Ovary (tissue), 7 donors: ENCODE measurements at regions not wholly inside any gene's neighbourhood (a gene's known extent, or its start where the extent isn't known, plus 50 kb on each side); places are given as distances from the start of the nearest gene placed in this dataset.

Experiments
- DNase-seq, 5 donors: peaks; one replicate each; pipeline ENCODE4 v3.0.0-alpha.2; 2019 to 2020
- H3K27ac ChIP-seq, 2 donors: fragments of 200-600 bp; one replicate each; pipeline versions ENCODE4 v1.5.1 to v1.8.0; 2019 to 2022
- H3K27me3 ChIP-seq: fragments of 200-600 bp; one replicate; pipeline ENCODE4 v1.8.0; 2022
- H3K36me3 ChIP-seq: fragments of 200-600 bp; sonication (generic); one replicate; pipeline ENCODE4 v1.5.1; 2019
- H3K4me1 ChIP-seq: one replicate; pipeline ENCODE4 v1.8.1; 2013; ENCODE audit warnings: mild to moderate bottlenecking, moderate library complexity; ENCODE audit not compliant: insufficient read depth
- H3K4me3 ChIP-seq: fragments of 200-600 bp; sonication (generic); one replicate; pipeline ENCODE4 v1.5.1; 2017
- H3K9me3 ChIP-seq, 2 donors: fragments of 200-600 bp in 1 of 2; sonication (generic) in 1 of 2; one replicate each; pipeline versions ENCODE4 v1.5.1 to v1.8.1; 2013 to 2019; ENCODE audit warnings: mild to moderate bottlenecking in 1 of 2, moderate library complexity in 1 of 2
- CTCF ChIP-seq, 3 donors: fragments of 450-650 bp in 2 of 3; fragments of 200-600 bp in 1 of 3; IDR thresholded peaks; one replicate each; pipeline versions ENCODE4 v1.5.1 to v1.8.0; 2016 to 2022; ENCODE audit warnings: antibody characterized with exemption in 3 of 3, mild to moderate bottlenecking in 1 of 3
- EP300 ChIP-seq: sonication (generic); formaldehyde crosslinking; IDR thresholded peaks from one replicate; pipeline ENCODE4 v1.6.1; 2017; ENCODE audit warnings: antibody characterized with exemption
- POLR2A ChIP-seq: fragments of 450-650 bp; IDR thresholded peaks from one replicate; pipeline ENCODE4 v1.6.1; 2017; ENCODE audit warnings: antibody characterized with exemption, mild to moderate bottlenecking, moderate library complexity
- WGBS, 3 donors: extraction: QIAGEN DNeasy Blood & Tissue Kit in 1 of 3; methylation state at CpG; one replicate each; pipeline versions ENCODE4 v1.1.5 to v1.1.7; 2013 to 2017; 5-methylcytosine and 5-hydroxymethylcytosine counted together
- intact Hi-C, 4 donors: fragments of 100-400 bp; cut with DNase I; formaldehyde crosslinking; loops; one replicate each; pipeline versions ENCODE4 v1.11.0 to v1.15.1; 2022 to 2023
- donor health status: DM: no; HTN: no; CAD: no; lungs with moderate emphysema.
- donor health status: DM: no; HTN: no; CAD: no.
- donor health status: Bipolar disorder and iron deficiency.
- donor health status: DM: no; HTN: no; CAD: no.
- donor health status: DM: yes; HTN: yes; CAD: no.

GRCh38 chr6:165845493-165845892, 182.5 kb upstream of the PDE10A start:
- Histone ChIP-seq H3K4me3 (peak overlapping the region; percentile 21), H3K36me3 (no peaks in the 10 kb centered on the region), H3K4me1 (peaks cover 5% of the 10 kb centered on the region), H3K9me3 (no peaks in the 10 kb centered on the region), H3K27ac (no peak overlapping the region), H3K27me3 (no peaks in the 10 kb centered on the region)
- no peak for TF ChIP-seq POLR2A
- TF ChIP-seq CTCF (IDR thresholded peaks at IDR 0.05) = no peak
- no peak for TF ChIP-seq EP300
- no peak for DNase-seq
- intact Hi-C loops = no loop called here
- WGBS, 3 donors = 34 to 74% (median 62%) methylated on average over 3 of the region's 3 CpGs

- H3K27ac ChIP-seq = no peak overlapping the region
- no peak overlapping the region for H3K4me3 ChIP-seq
- H3K36me3 ChIP-seq = no peaks in the 10 kb centered on the region
- WGBS, 3 donors = 67 to 84% (median 83%) methylated on average over 4 of the region's 4 CpGs
- no peak for DNase-seq
- TF ChIP-seq EP300 (no peak), CTCF (IDR thresholded peaks at IDR 0.05) (no peak), POLR2A (no peak)
- H3K4me1 ChIP-seq = peaks cover 5% of the 10 kb centered on the region
- intact Hi-C loops = no loop called here
- H3K27me3 ChIP-seq = no peaks in the 10 kb centered on the region
- no peaks in the 10 kb centered on the region for H3K9me3 ChIP-seq
Observed at GRCh38 chr6:165844801-165845364, 181.8 kb upstream of the PDE10A start.

- Histone ChIP-seq H3K9me3 (no peaks in the 10 kb centered on the region), H3K4me3 (no peak overlapping the region), H3K36me3 (no peaks in the 10 kb centered on the region), H3K4me1 (peaks cover 5% of the 10 kb centered on the region), H3K27ac (no peak overlapping the region), H3K27me3 (no peaks in the 10 kb centered on the region)
- intact Hi-C loops = no loop called here
- 81 to 90% (median 84%) methylated on average over 5 of the region's 5 CpGs for WGBS, 3 donors
- no peak for DNase-seq
- no peak for TF ChIP-seq POLR2A
- no peak for TF ChIP-seq EP300
- no peak for TF ChIP-seq CTCF (IDR thresholded peaks at IDR 0.05)
Observed at GRCh38 chr6:165844232-165844631, 181.2 kb upstream of the PDE10A start.

- H3K27ac ChIP-seq = no peak overlapping the region
- 94 to 95% (median 95%) methylated on average over 11 of the region's 11 CpGs for WGBS, 3 donors
- no peaks in the 10 kb centered on the region for H3K36me3 ChIP-seq
- peaks cover 5% of the 10 kb centered on the region for H3K4me1 ChIP-seq
- TF ChIP-seq EP300 = no peak
- TF ChIP-seq POLR2A = no peak
- TF ChIP-seq CTCF (IDR thresholded peaks at IDR 0.05) = no peak
- H3K9me3 ChIP-seq = no peaks in the 10 kb centered on the region
- intact Hi-C loops = no loop called here
- H3K4me3 ChIP-seq = no peak overlapping the region
- H3K27me3 ChIP-seq = no peaks in the 10 kb centered on the region
- DNase-seq = no peak
Observed at GRCh38 chr6:165843568-165844113, 180.6 kb upstream of the PDE10A start.
